ENCODE measurements at regions not wholly inside any gene's neighbourhood (a gene's known extent, or its start where the extent isn't known, plus 50 kb on each side); places are given as distances from the start of the nearest gene placed in this dataset.

GRCh38 chrX:4129626-4130025 lies 416.2 kb upstream of the PRKX start:
- TF ChIP-seq CTCF (IDR thresholded peaks at IDR 0.05; ENCODE audit: low read depth, low read length) (no peak), EZH2phosphoT487 (IDR thresholded peaks at IDR 0.05; ENCODE audit: low read depth) (no peak)
- Histone ChIP-seq H3K36me3 (replicated peaks; ENCODE audit: low read depth, low read length) (no peaks in the 10 kb centered on the region), H4K20me1 (ENCODE audit: insufficient read depth, low read length) (no peaks in the 10 kb centered on the region), H3K4me1 (ENCODE audit: low read length) (no peaks in the 10 kb centered on the region), H3K27me3 (ENCODE audit: low read depth, low read length) (no peaks in the 10 kb centered on the region), H3K9me3 (ENCODE audit: insufficient read depth, low read length) (no peaks in the 10 kb centered on the region), H3K4me2 (ENCODE audit: low read length) (no peak overlapping the region), H3K9ac (ENCODE audit: low read length) (no peak overlapping the region), H3K79me2 (ENCODE audit: low read length) (no peaks in the 10 kb centered on the region), H2AFZ (ENCODE audit: low read depth, low read length) (no peak overlapping the region), H3K4me3 (ENCODE audit: low read length) (no peak overlapping the region), H3K27ac (ENCODE audit: low read length) (no peak overlapping the region)

DNA sequence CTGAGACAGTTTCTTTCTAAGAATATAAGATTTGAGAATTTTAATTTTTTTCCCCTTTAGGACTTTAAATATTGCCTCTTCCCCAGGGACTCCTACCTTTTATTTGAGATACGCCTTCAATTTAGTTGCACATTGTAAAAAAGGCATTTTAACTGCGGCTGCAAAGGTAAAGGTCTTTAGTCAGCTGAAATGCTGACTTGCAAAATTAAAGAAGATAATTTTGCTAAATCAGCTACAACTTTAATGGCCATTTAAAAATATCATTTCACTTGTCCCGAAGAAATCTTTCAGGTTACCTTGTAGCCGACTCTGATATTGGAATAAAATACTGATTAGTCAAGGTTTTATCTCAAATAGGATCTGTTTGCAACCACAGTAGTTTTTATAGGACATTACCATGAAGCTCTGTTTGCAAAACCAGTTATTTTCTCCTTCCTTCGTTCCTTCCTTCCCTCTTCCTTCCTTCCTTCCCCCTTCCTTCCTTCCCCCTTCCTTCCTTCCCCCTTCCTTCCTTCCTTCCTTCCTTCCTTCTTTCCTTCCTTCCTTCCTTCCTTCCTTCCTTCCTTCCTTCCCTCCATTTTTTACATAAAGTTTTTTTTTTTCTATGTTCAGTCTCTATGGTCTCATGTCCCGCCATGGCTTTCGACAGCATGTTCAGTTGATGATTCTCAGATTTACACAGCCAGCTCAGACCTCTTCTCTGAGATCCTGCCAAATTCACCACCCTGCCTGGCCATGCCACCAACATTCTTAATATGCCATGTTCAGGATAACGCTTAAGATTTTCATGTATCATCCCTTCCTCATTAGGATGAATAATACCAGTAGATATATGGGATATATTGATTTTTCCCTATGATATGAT lies 405.4 kb upstream of the PRKX start:
- H3K27me3 ChIP-seq (ENCODE audit: low read depth, low read length): no peaks in the 10 kb centered on the region
- no peak overlapping the region for H3K4me2 ChIP-seq (ENCODE audit: low read length)
- TF ChIP-seq CTCF (IDR thresholded peaks at IDR 0.05; ENCODE audit: low read depth, low read length) (no peak), EZH2phosphoT487 (IDR thresholded peaks at IDR 0.05; ENCODE audit: low read depth) (no peak)

GRCh38 chrX:4110964-4111363 lies 397.5 kb upstream of the PRKX start:
- H3K4me3 ChIP-seq (ENCODE audit: low read length): no peak overlapping the region
- no peaks in the 10 kb centered on the region for H3K27me3 ChIP-seq (ENCODE audit: low read depth, low read length)
- no peaks in the 10 kb centered on the region for H3K79me2 ChIP-seq (ENCODE audit: low read length)
- H3K27ac ChIP-seq (ENCODE audit: low read length): no peak overlapping the region
- no peaks in the 10 kb centered on the region for H4K20me1 ChIP-seq (ENCODE audit: insufficient read depth, low read length)
- no peaks in the 10 kb centered on the region for H3K9me3 ChIP-seq (ENCODE audit: insufficient read depth, low read length)
- H3K9ac ChIP-seq (ENCODE audit: low read length): no peak overlapping the region
- H2AFZ ChIP-seq (ENCODE audit: low read depth, low read length): no peak overlapping the region
- no peaks in the 10 kb centered on the region for H3K4me1 ChIP-seq (ENCODE audit: low read length)
- TF ChIP-seq CTCF (IDR thresholded peaks at IDR 0.05; ENCODE audit: low read depth, low read length) (no peak), EZH2phosphoT487 (IDR thresholded peaks at IDR 0.05; ENCODE audit: low read depth) (no peak)
- H3K36me3 ChIP-seq (replicated peaks; ENCODE audit: low read depth, low read length): no peaks in the 10 kb centered on the region
- no peak overlapping the region for H3K4me2 ChIP-seq (ENCODE audit: low read length)

More for the DNA sequence above, 405.4 kb upstream of the PRKX start:
- Histone ChIP-seq H4K20me1 (ENCODE audit: insufficient read depth, low read length) (no peaks in the 10 kb centered on the region), H2AFZ (ENCODE audit: low read depth, low read length) (no peak overlapping the region), H3K36me3 (replicated peaks; ENCODE audit: low read depth, low read length) (no peaks in the 10 kb centered on the region), H3K27ac (ENCODE audit: low read length) (no peak overlapping the region), H3K4me3 (ENCODE audit: low read length) (no peak overlapping the region), H3K79me2 (ENCODE audit: low read length) (no peaks in the 10 kb centered on the region), H3K9ac (ENCODE audit: low read length) (no peak overlapping the region), H3K9me3 (ENCODE audit: insufficient read depth, low read length) (no peaks in the 10 kb centered on the region), H3K4me1 (ENCODE audit: low read length) (no peaks in the 10 kb centered on the region)

DNA sequence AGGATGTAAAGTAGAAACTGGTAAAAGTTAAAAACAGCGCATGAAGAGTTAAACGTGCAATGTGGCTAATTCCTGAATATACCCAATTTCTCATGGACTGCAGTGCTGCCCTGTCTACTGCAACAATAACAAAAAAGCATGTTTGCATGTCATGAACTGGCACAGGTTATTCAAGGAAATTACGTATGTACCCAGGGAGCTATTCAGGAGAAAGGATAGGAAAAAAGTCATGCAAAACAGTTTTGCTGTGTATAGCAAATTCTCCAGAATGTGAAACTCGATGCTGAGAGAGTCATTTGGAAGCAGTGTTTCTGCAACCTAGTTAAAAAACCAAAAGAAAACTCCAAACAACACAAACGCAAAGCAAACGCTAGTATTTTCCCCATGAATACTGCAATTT lies 381.5 kb upstream of the PRKX start:
- no peak overlapping the region for H3K4me3 ChIP-seq (ENCODE audit: low read length)
- H2AFZ ChIP-seq (ENCODE audit: low read depth, low read length): no peak overlapping the region
- H3K27me3 ChIP-seq (ENCODE audit: low read depth, low read length): no peaks in the 10 kb centered on the region
- no peaks in the 10 kb centered on the region for H3K79me2 ChIP-seq (ENCODE audit: low read length)
- H3K36me3 ChIP-seq (replicated peaks; ENCODE audit: low read depth, low read length): no peaks in the 10 kb centered on the region
- no peaks in the 10 kb centered on the region for H3K4me1 ChIP-seq (ENCODE audit: low read length)
- H3K9me3 ChIP-seq (ENCODE audit: insufficient read depth, low read length): no peaks in the 10 kb centered on the region
- no peak overlapping the region for H3K27ac ChIP-seq (ENCODE audit: low read length)
- no peak overlapping the region for H3K9ac ChIP-seq (ENCODE audit: low read length)
- H3K4me2 ChIP-seq (ENCODE audit: low read length): no peak overlapping the region
- TF ChIP-seq CTCF (IDR thresholded peaks at IDR 0.05; ENCODE audit: low read depth, low read length) (no peak), EZH2phosphoT487 (IDR thresholded peaks at IDR 0.05; ENCODE audit: low read depth) (no peak)
- no peaks in the 10 kb centered on the region for H4K20me1 ChIP-seq (ENCODE audit: insufficient read depth, low read length)

All from OCI-LY3 (cell line).